IPS DF 4.7 (cell line): ENCODE measurements at regions not wholly inside any gene's neighbourhood (a gene's known extent, or its start where the extent isn't known, plus 50 kb on each side); places are given as distances from the start of the nearest gene placed in this dataset.
"Not testable (repeated sequence)": the region's sequence is repeated elsewhere in the genome, so short reads cannot be mapped to it uniquely, and the experiment has no call there.

ENCODE experiments used
- DNase-seq: peaks from one replicate; pipeline ENCODE4 v3.0.0-alpha.2; 2013; ENCODE audit warnings: low spot score; ENCODE audit errors: extremely low read depth

GRCh38 chr12:4158306-4158705 is 115.3 kb upstream of the CCND2 start:
- no peak for DNase-seq

- no peak for DNase-seq
These were observed 116.4 kb upstream of the CCND2 start for GRCh38 chr12:4157122-4157521.

GRCh38 chr12:4156317-4156716 is 117.2 kb upstream of the CCND2 start:
- DNase-seq: no peak

- DNase-seq: no peak
These were observed 118.8 kb upstream of the CCND2 start for GRCh38 chr12:4154672-4155225.

- DNase-seq: no peak
These were observed 120.1 kb upstream of the CCND2 start for GRCh38 chr12:4153343-4153892.

- no peak for DNase-seq
These were observed 121.3 kb upstream of the CCND2 start for GRCh38 chr12:4152145-4152795.

DNA sequence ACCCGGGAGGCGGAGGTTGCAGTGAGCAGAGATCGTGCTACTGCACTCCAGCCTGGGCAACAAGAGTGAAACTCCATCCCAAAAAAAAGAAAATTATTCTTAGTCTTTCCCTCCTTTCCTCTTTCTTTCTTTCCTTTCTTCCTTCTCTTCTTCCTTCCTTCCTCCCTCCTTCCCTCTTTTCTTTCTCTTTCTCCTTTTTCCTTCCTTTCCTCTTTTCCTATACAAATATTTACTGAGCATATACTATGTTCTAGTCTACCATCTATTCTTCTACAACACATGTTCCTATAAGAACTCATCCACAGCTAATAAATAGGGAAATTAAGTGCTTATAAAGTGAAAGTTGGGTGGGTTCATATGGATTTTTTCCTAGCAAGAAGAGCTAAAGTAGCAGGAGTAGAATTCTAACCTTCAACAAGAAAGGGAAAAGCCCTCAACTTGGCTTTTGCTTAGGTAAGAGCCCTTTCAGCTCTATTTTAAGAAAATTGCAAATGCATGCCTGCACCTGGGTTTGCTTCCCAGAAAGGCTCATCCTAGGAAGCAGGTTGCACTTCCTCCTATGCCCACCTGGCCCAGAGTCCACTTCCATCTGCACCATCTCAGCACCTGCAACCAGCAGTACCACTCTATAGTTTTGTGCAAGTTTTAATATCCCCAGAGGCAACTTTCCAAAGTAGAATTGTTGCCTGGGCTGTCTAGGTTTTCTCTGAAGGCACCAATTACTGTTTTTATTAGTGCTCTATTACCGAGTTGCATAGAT is 122.0 kb upstream of the CCND2 start:
- no peak for DNase-seq

- DNase-seq: not testable (repeated sequence)
These were observed 123.2 kb upstream of the CCND2 start for GRCh38 chr12:4150355-4150754.

GRCh38 chr12:4148418-4149056 is 125.0 kb upstream of the CCND2 start:
- DNase-seq: no peak

- no peak for DNase-seq
These were observed 126.5 kb upstream of the CCND2 start for GRCh38 chr12:4147031-4147481.

GRCh38 chr12:4145990-4146859 is 127.3 kb upstream of the CCND2 start:
- DNase-seq: no peak

DNA sequence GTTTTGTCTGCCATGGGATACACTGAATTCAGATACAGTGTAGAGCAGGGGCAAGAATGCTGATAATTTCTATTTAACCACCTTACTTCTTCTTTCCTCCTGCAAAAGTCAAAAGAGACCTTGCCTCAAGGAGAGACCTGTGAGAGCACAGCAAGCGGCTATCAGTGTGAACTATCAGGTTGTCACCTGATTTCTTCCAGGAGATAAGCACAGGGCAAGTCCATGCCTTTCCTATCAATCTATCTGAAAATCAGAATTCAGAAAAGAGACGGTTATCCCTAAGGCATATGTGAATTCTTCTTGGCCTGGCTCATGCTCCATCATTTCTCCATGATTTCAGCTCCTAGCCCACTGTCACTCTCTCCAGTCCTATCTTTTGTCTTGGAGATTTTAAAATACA is 128.9 kb upstream of the CCND2 start:
- DNase-seq: no peak

GRCh38 chr12:4143896-4144295 is 129.7 kb upstream of the CCND2 start:
- no peak for DNase-seq

- no peak for DNase-seq
These were observed 132.0 kb upstream of the CCND2 start for GRCh38 chr12:4141348-4142270.

DNA sequence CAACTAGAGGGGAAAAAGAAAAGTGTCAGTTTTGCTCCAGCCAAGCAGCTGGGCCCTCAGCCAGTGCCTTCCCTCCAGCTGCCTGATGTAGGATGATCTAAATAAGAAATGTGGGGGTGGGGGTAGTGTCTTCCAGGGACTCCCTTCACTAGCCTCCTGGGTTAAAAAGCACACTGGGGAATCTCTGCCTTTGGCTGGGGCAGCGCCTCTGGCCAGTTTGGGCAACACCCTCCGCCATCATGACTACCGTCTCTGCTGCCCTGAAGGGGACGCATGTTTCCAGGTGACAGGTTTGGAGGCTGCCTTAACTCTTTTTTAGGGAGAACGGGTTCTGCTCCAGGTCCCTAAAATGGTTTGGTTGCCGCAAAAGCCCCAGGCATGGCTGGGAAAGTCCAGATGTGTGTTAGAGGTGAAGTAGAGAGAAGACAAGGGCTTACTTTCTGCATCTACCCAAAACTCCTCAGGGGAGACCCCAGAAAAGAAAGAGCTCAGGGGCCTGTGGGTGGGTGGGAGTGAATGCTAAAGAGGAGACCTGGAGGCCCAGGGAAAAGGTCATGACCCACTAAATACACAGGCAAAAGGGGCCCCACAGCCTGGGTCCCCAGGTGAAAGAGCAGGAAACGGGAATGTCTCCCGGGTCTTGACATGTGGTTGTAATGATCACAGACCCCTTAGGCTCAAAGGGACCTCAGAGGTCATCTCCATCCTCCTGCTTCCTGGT is 132.8 kb upstream of the CCND2 start:
- DNase-seq: no peak

DNA sequence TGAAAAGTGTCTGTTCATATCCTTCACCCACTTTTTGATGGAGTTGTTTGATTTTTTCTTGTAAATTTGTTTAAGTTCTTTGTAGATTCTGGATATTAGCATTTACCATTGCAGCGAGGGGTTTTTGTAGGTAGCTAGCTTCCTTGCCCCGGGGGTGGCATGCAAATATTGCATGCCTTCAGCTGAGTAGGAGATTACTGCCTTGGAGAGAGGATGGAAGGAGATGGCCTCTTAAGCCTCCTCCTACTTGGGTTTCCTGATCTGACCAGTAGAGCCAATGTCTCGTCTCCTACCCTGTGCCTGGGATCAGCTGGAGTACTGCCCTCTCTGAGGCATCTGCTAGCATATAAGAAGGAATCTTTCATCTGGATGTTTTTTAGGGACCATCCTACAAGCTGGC is 134.4 kb upstream of the CCND2 start:
- DNase-seq: no peak

DNA sequence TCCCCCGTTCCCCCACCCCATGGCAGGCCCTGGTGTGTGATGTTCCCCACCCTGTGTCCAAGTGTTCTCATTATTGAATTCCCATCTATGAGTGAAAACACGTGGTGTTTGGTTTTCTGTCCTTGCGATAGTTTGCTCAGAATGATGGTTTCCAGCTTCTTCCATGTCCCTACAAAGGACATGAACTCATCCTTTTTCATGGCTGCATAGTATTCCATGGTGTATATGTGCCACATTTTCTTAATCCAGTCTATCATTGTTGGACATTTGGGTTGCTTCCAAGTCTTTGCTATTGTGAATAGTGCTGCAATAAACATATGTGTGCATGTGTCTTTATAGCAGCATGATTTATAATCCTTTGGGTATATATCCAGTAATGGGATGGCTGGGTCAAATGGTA is 135.0 kb upstream of the CCND2 start:
- DNase-seq: not testable (repeated sequence)

DNA sequence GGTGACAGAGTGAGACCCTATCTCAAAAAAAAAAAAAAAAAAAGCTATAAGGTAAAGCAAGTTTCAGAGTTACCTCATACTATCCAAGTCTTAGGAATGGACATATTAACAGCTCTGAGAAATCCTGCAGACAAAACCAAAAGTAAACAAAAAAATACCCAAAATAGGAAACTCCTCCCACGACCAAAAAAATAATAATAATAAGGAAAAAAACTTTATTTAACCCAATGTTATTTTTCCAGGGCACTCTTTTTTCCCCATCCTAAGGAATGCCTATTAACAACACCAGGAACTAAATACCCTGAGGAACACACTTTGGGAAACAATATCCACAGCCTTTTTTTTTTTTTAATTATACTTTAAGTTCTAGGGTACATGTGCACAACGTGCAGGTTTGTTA is 135.5 kb upstream of the CCND2 start:
- DNase-seq: no peak

DNA sequence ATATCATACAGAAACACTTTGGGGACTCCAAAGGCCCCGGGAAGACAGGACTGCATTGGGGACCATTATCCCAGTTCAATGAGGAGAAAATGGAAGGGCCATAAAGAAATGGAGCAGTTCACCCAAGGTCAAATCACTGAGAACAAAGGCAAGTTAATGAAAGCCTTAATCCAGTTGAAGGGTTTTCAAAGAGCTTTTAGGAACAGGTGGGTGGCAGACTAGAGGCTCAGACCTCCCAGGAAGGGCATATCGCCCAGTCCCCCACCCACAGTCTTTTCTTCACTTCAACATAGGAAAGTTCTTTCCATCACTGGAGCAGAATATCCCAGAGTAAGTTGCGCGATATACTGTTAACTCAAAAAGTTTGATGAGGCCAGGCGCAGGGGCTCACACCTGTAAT is 136.1 kb upstream of the CCND2 start:
- DNase-seq: no peak
